ENCODE measurements at regions not wholly inside any gene's neighbourhood (a gene's known extent, or its start where the extent isn't known, plus 50 kb on each side); places are given as distances from the start of the nearest gene placed in this dataset.
"Not testable (repeated sequence)": the region's sequence is repeated elsewhere in the genome, so short reads cannot be mapped to it uniquely, and the experiment has no call there.

GRCh38 chr6:164826831-164827468 is 482.5 kb downstream of the C6orf118 start:
- DNase-seq (ENCODE audit: low spot score) = no peak

GRCh38 chr6:164825386-164825785 is 484.0 kb downstream of the C6orf118 start:
- DNase-seq (ENCODE audit: low spot score) = no peak

GRCh38 chr6:164817662-164818061 is 491.7 kb downstream of the C6orf118 start:
- no peak for DNase-seq (ENCODE audit: low spot score)

DNA sequence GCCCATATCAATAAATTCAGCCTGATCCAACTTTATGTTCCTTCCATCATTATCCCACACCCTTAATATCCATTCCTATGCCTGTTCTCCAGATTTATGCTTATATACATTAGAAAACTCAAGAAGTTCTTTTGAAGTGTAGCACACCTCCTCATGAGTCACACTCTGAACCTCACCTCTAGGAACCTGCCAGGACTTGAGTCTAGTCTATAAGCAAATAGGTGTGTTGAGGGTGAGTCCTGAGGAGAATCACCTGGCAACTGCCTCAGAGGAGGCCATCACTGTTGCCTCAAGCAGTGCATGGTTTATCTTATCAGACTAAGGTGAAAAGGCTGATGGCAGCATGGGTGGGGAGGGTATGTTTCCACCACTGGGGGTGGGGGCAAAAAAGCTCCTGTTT is 496.7 kb downstream of the C6orf118 start:
- DNase-seq (ENCODE audit: low spot score) = no peak

DNA sequence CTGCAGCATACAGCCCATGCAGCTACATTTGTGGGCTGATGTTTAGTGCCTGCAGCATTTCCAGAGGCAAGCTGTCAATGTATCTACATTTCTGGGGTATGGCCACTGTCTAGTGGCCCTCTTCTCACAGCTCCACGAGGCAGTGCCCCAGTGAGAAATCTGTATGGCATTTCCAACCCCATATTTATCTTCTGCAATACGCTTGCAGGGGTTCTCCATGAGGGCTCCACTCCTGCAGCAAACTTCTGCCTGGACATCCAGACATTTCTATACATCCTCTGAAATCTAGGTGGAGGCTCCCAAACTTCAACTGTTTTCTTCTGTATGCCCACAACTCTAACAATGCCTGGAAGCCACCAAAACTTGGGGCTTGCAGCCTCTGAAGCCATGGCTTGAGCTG is 502.3 kb downstream of the C6orf118 start:
- DNase-seq (ENCODE audit: low spot score) = no peak

DNA sequence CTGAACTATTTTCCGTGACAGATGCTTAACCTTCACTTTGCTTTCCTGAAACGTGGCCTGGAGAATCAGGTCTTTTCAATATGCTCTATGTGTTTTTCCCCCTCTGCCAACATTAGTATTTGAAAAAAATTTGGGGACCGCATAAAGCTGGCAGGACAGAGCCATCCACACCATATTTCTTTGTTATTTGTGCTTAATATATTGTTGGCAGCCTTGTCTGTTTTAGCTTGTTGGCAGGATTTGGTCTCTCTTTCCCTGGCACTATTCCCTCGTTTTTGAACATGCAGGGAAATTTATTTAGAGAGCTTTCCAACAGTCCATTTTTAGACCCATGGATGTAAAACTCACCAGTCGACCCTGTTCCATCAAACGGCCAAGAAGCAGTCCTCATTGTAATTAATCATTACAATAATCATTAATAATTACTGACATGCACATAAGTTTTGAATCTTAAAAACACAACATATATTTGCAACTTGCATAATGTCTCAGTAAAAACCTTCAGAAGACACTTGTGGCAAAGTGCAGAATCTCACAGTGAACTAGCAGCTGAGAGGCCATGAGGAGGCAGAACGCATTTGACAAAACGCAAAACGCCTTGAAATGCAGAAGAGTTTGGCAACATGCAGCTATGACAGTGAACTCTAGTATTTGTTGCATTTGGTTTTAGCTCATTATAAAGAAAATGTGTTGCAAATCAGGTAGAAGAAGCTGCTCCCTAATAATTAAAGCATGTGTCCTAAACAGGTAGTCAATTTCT is 514.2 kb downstream of the C6orf118 start:
- no peak for DNase-seq (ENCODE audit: low spot score)

- DNase-seq (ENCODE audit: low spot score) = no peak
These were observed 516.7 kb downstream of the C6orf118 start for GRCh38 chr6:164792666-164793065.

GRCh38 chr6:164791498-164791897 is 517.9 kb downstream of the C6orf118 start:
- DNase-seq (ENCODE audit: low spot score) = no peak

GRCh38 chr6:164763788-164764187 is 545.6 kb downstream of the C6orf118 start:
- no peak for DNase-seq (ENCODE audit: low spot score)

DNA sequence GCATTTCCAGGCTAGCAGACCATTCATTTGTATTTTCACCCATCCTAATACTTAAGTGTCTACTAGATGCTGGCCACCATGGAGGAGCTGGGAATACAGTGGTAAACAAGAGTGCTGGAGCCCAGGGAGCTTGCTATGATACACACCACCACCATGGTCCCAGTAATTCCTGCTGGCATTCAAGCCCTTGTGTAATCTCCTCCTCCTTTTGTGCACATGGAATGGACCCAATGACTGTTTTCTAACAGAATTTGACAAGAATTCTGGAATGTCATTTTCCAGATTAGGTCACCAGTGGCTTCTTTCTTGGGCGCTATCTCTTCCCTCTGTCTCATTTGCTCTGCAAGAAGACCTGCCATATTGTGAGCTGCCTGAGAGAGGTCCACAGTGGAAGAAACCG is 552.0 kb downstream of the C6orf118 start:
- DNase-seq (ENCODE audit: low spot score) = no peak

- DNase-seq (ENCODE audit: low spot score) = no peak
These were observed 552.7 kb downstream of the C6orf118 start for GRCh38 chr6:164756723-164757122.

- no peak for DNase-seq (ENCODE audit: low spot score)
These were observed 553.3 kb downstream of the C6orf118 start for GRCh38 chr6:164756142-164756541.

DNA sequence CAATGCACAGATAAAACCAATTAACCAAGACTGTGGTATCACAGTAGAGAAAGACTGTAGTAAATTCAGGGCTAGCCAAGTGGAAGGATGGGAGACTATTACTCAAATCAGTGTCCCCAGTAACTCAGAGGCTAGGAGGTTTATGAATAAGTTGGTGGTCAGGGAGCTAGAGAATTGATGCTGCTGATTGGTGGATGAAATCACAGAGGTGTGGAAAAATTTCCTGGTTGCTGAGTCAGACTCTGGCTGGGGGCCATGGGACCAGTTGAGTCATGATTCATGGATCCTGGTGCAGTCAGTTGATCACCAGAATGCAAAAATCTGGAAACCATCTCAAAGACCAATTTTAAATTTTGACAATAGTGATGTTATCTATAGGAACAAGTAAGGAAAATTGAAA is 555.9 kb downstream of the C6orf118 start:
- DNase-seq (ENCODE audit: low spot score) = no peak

GRCh38 chr6:164751395-164751794 is 558.0 kb downstream of the C6orf118 start:
- DNase-seq (ENCODE audit: low spot score) = no peak

DNA sequence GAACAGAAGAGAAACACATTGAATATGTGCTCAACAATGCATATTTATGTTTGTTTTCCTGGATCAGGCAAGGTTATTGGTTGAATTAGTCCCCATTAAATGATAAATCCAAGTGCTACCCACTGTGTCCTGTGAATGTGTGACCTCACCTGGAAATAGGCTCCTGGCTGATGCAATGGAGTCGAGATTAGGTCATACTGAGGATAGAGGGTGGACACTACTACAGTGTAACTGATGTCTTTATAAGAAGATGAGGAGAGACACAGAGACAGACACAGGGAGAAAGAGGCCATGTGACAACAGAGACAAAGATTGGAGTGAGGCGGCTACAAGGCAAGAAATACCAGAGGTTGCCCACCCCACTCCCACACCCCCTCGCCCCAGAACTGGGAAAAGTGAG is 559.3 kb downstream of the C6orf118 start:
- no peak for DNase-seq (ENCODE audit: low spot score)

DNA sequence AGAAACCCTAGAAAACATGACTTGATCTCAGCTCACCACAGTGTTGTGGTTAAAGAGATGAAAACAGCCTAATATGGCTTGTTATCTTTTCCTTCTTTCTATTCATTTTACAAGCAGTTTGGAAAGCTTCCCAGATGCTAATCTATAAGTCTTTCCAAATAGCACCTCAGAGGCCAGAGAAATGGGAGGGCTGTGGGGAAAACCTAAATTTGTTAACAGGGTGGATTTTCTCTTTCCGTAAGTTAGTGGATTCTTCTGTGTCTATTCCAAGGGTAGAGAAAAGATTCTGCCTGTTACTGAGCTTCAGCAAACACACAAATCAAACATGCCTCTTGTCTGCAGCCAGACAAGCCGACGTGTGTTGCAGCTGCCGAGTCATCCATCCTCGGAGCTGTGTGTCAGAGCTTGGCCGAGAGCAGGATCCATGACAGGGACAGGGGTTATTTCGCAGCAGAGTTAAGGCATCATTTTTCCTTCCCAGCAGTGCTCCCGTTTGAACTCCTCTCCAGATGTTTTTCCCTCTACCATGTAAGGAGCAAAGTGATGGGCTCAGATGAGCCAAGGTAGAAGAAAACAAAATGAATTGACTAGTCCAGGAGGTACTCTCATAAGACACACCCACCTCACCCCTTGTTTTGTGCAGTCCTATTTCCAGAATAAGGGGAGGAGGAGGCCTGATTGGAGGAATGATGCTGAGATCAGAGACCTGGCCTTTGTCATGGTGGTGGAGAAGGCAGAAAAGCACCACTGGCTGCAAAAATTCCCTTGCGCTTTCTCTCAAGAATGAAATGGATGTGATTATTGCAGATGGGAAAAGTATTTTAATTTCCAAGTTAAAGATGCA is 560.0 kb downstream of the C6orf118 start:
- no peak for DNase-seq (ENCODE audit: low spot score)

- no peak for DNase-seq (ENCODE audit: low spot score)
These were observed 565.1 kb downstream of the C6orf118 start for GRCh38 chr6:164744301-164744700.

- no peak for DNase-seq (ENCODE audit: low spot score)
These were observed 567.4 kb downstream of the C6orf118 start for GRCh38 chr6:164741938-164742451.

GRCh38 chr6:164736090-164736489 is 573.3 kb downstream of the C6orf118 start:
- DNase-seq (ENCODE audit: low spot score) = not testable (repeated sequence)

DNA sequence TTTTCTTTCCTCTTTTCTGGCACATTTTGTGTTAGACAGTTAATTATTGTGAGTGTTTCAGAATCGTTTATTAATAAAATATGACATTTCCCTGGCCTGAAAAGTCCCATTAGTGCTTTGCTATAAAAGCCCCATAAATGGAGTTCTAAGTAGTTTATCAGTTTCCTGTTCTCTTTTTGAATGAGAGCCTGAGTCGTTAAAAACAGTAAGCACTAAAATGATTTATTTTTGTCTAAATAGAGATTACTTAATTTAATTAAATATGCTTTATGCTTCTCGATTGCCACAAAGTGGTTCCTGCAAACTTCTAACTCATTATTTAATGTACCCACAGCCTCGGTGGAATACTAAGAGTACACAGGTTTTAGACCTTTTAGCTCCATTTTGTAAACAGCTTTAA is 577.9 kb downstream of the C6orf118 start:
- DNase-seq (ENCODE audit: low spot score) = no peak

DNA sequence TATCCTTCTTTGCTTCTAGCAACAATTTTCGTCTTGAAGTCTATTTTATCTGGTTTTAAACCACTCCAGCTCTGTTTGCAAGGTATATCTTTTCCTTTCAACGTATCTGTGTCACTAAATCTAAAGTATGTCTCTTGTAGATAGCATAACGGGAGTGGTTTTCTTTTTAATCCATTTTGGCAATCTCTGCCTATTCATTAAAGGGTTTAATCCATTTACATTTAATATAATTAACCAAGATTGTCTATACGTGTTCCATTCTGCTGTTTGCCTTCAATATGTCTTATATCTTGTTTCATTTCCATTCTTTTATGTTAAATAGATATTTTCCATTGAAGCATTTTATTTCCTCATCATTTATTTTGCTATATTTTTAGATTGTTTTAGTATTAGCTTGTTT is 587.9 kb downstream of the C6orf118 start:
- no peak for DNase-seq (ENCODE audit: low spot score)

- no peak for DNase-seq (ENCODE audit: low spot score)
These were observed 608.9 kb downstream of the C6orf118 start for GRCh38 chr6:164700497-164700896.

DNA sequence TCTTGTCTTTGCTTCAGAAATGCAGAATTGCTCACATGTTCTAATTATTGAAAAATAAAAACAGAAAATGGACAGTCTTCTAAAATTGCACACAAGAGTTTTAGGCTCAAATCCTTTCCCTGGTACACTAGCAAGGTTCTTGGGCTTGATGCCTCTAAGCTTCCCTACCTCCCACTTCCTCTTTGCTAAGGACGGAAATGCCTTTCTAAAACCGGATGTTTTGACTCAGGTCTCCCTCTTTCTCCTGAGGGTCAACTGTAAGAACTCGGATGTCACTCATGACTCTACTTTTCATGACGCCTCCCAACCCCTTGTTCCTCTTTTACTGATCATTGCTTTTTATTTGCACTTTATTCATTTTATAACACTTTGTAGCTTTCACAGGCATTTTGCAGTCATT is 613.5 kb downstream of the C6orf118 start:
- no peak for DNase-seq (ENCODE audit: low spot score)
